Mesendoderm (in vitro differentiated cells): ENCODE measurements at regions not wholly inside any gene's neighbourhood (a gene's known extent, or its start where the extent isn't known, plus 50 kb on each side); places are given as distances from the start of the nearest gene placed in this dataset. TPM values are rescaled to one million over a fixed set of nuclear protein-coding genes. Genes with fewer than 3 reads are reported as not detected.
A peak's percentile ranks its signal among the peaks of the same experiment; 100 is the strongest.

Source experiments
- DNase-seq: peaks from one replicate; pipeline ENCODE4 v3.0.0; 2013
- H2AK5ac ChIP-seq: 2 replicates; pipeline ENCODE4 v1.6.1; 2013; ENCODE audit warnings: low read length, inconsistent platforms
- H2BK120ac ChIP-seq: 2 replicates; pipeline ENCODE4 v1.6.1; 2013; ENCODE audit warnings: low read depth, mild to moderate bottlenecking, low read length, moderate library complexity, mixed read lengths
- H2BK15ac ChIP-seq: replicated peaks from 2 replicates; pipeline ENCODE4 v1.6.1; 2013; ENCODE audit warnings: low read depth, mild to moderate bottlenecking, moderate library complexity
- H2BK5ac ChIP-seq: 2 replicates; pipeline ENCODE4 v1.6.1; 2013; ENCODE audit warnings: low read length, inconsistent platforms
- H3K18ac ChIP-seq: 2 replicates; pipeline ENCODE4 v1.6.1; 2013; ENCODE audit warnings: mild to moderate bottlenecking, low read length, mixed read lengths
- H3K23ac ChIP-seq: one replicate; pipeline ENCODE4 v1.6.1; 2013; ENCODE audit warnings: low read length
- H3K27ac ChIP-seq: 2 replicates; pipeline ENCODE4 v1.5.1; 2013; ENCODE audit warnings: low read depth, mild to moderate bottlenecking, inconsistent platforms, low read length, moderate library complexity
- H3K27me3 ChIP-seq: 2 replicates; pipeline ENCODE4 v1.6.1; 2013; ENCODE audit warnings: low read length, control low read depth, mild to moderate bottlenecking, inconsistent platforms; ENCODE audit not compliant: insufficient read depth, poor library complexity
- H3K36me3 ChIP-seq: 2 replicates; pipeline ENCODE4 v1.6.1; 2013; ENCODE audit warnings: low read length, inconsistent platforms; ENCODE audit not compliant: control insufficient read depth, insufficient read depth
- H3K4ac ChIP-seq: one replicate; pipeline ENCODE4 v1.6.1; 2013; ENCODE audit warnings: low read depth, mild to moderate bottlenecking, low read length, moderate library complexity
- H3K4me1 ChIP-seq: 2 replicates; pipeline ENCODE4 v1.6.1; 2013; ENCODE audit warnings: low read depth, low read length, inconsistent platforms; ENCODE audit not compliant: control insufficient read depth
- H3K4me2 ChIP-seq: 2 replicates; pipeline ENCODE4 v1.6.1; 2013; ENCODE audit warnings: low read length
- H3K4me3 ChIP-seq: 2 replicates; pipeline ENCODE4 v1.5.1; 2013; ENCODE audit warnings: mild to moderate bottlenecking, low read length
- H3K56ac ChIP-seq: one replicate; pipeline ENCODE4 v1.6.1; 2013; ENCODE audit warnings: low read length
- H3K79me1 ChIP-seq: 2 replicates; pipeline ENCODE4 v1.6.1; 2013; ENCODE audit warnings: low read length, inconsistent platforms
- H3K79me2 ChIP-seq: 2 replicates; pipeline ENCODE4 v1.6.1; 2013; ENCODE audit warnings: mild to moderate bottlenecking, low read length; ENCODE audit not compliant: control insufficient read depth, insufficient read depth
- H3K9ac ChIP-seq: 2 replicates; pipeline ENCODE4 v1.6.1; 2013; ENCODE audit warnings: low read length, inconsistent platforms
- H4K5ac ChIP-seq: one replicate; pipeline ENCODE4 v1.6.1; 2013; ENCODE audit warnings: low read length
- H4K8ac ChIP-seq: one replicate; pipeline ENCODE4 v1.6.1; 2013; ENCODE audit warnings: low read depth, mild to moderate bottlenecking, control low read depth, low read length, moderate library complexity
- WGBS: extraction: QIAGEN DNeasy Blood & Tissue Kit; methylation state at CpG from one replicate; pipeline ENCODE4 v1.1.7; 2013; ENCODE audit warnings: low lambda C conversion rate, missing lambda C conversion rate; ENCODE audit not compliant: insufficient coverage; ENCODE audit errors: extremely low coverage; 5-methylcytosine and 5-hydroxymethylcytosine counted together
- small RNA-seq: library from polyadenylated mRNA; stranded (forward); fragments of <200 nt; extraction: miRNeasy Mini kit (QIAGEN cat#:217004); gene quantifications from one replicate; pipeline ENCODE3, GENCODE V24; 2013; ENCODE audit not compliant: insufficient read depth

- Histone ChIP-seq H3K36me3 (no peaks in the 10 kb centered on the region), H3K4ac (no peak overlapping the region), H2AK5ac (no peak overlapping the region), H3K9ac (no peak overlapping the region), H3K4me2 (no peak overlapping the region), H3K4me3 (no peak overlapping the region), H3K23ac (no peak overlapping the region), H3K27me3 (no peaks in the 10 kb centered on the region), H4K5ac (no peak overlapping the region), H3K4me1 (peaks cover 14% of the 10 kb centered on the region), H3K79me2 (no peaks in the 10 kb centered on the region), H3K56ac (no peak overlapping the region), H4K8ac (no peak overlapping the region), H2BK5ac (no peak overlapping the region), H2BK15ac (no peak overlapping the region), H3K18ac (no peak overlapping the region), H3K27ac (no peak overlapping the region), H3K79me1 (peaks cover 3% of the 10 kb centered on the region), H2BK120ac (no peak overlapping the region)
- WGBS, result no CpG with 5 or more reads among the region's 6 CpGs
- no peak for DNase-seq
Observed at GRCh38 chr2:196586511-196586991, 53.0 kb upstream of the CCDC150 start.

- H3K79me2 ChIP-seq, result no peaks in the 10 kb centered on the region
- H3K4ac ChIP-seq, result no peak overlapping the region
Observed at GRCh38 chr2:196587056-196587455, 52.5 kb upstream of the CCDC150 start.

GRCh38 chr2:196587739-196588138, 51.8 kb upstream of the CCDC150 start:
- Histone ChIP-seq H3K4me1 (peaks cover 14% of the 10 kb centered on the region), H4K8ac (no peak overlapping the region), H3K27ac (no peak overlapping the region), H3K4ac (no peak overlapping the region), H2BK5ac (no peak overlapping the region), H3K9ac (no peak overlapping the region), H3K36me3 (no peaks in the 10 kb centered on the region), H2BK15ac (no peak overlapping the region), H2AK5ac (no peak overlapping the region), H2BK120ac (no peak overlapping the region), H3K79me1 (peaks cover 3% of the 10 kb centered on the region), H3K56ac (no peak overlapping the region), H3K4me2 (no peak overlapping the region), H3K23ac (no peak overlapping the region), H3K27me3 (no peaks in the 10 kb centered on the region), H3K79me2 (no peaks in the 10 kb centered on the region), H3K18ac (no peak overlapping the region), H3K4me3 (no peak overlapping the region), H4K5ac (no peak overlapping the region)
- DNase-seq, result no peak
- WGBS, result no CpG with 5 or more reads among the region's 1 CpG

More at GRCh38 chr2:196587056-196587455, 52.5 kb upstream of the CCDC150 start:
- Histone ChIP-seq H3K36me3 (no peaks in the 10 kb centered on the region), H2AK5ac (no peak overlapping the region), H2BK15ac (no peak overlapping the region), H3K27ac (no peak overlapping the region), H3K9ac (no peak overlapping the region), H3K4me1 (peaks cover 14% of the 10 kb centered on the region), H3K79me1 (peaks cover 3% of the 10 kb centered on the region), H4K5ac (no peak overlapping the region), H3K56ac (no peak overlapping the region), H3K4me2 (no peak overlapping the region), H3K27me3 (no peaks in the 10 kb centered on the region), H3K23ac (no peak overlapping the region), H3K4me3 (no peak overlapping the region), H2BK5ac (no peak overlapping the region), H2BK120ac (no peak overlapping the region), H3K18ac (no peak overlapping the region), H4K8ac (no peak overlapping the region)
- WGBS, result no CpG with 5 or more reads among the region's 3 CpGs
- DNase-seq, result no peak

GRCh38 chr2:196589419-196589818, 50.1 kb upstream of the CCDC150 start:
- Histone ChIP-seq H3K79me2 (no peaks in the 10 kb centered on the region), H3K4ac (no peak overlapping the region), H3K4me1 (peaks cover 20% of the 10 kb centered on the region), H3K27me3 (no peaks in the 10 kb centered on the region), H3K79me1 (peaks cover 2% of the 10 kb centered on the region), H2BK5ac (no peak overlapping the region), H3K4me3 (no peak overlapping the region), H3K23ac (no peak overlapping the region), H4K5ac (no peak overlapping the region), H3K27ac (no peak overlapping the region), H4K8ac (no peak overlapping the region), H3K4me2 (no peak overlapping the region), H3K9ac (no peak overlapping the region), H3K36me3 (no peaks in the 10 kb centered on the region), H3K18ac (no peak overlapping the region), H2BK15ac (no peak overlapping the region), H3K56ac (no peak overlapping the region), H2AK5ac (peak overlapping the region; percentile 2), H2BK120ac (no peak overlapping the region)
- peak; percentile 31 for DNase-seq
- WGBS, result no CpG with 5 or more reads among the region's 1 CpG

Small RNA genes in the stretch of these regions (small RNA-seq; reads per million reads assigned to genes)
- not detected for gene RN7SL820P
